SIG-M5 treated with dmso at 0.1 percent for 504 hours (cell line): ENCODE measurements at regions not wholly inside any gene's neighbourhood (a gene's known extent, or its start where the extent isn't known, plus 50 kb on each side); places are given as distances from the start of the nearest gene placed in this dataset.
"Not testable (repeated sequence)": the region's sequence is repeated elsewhere in the genome, so short reads cannot be mapped to it uniquely, and the experiment has no call there.

Experiments
- DNase-seq: peaks from one replicate; lab custom pipeline; 2025; ENCODE audit not compliant: unreplicated experiment; lab: John Stamatoyannopoulos, UW

GRCh38 chr7:19623676-19624075, 85.2 kb downstream of the POLR1F start:
- no peak for DNase-seq

- DNase-seq: no peak
These were observed 87.1 kb downstream of the POLR1F start for GRCh38 chr7:19621740-19622139.

DNA sequence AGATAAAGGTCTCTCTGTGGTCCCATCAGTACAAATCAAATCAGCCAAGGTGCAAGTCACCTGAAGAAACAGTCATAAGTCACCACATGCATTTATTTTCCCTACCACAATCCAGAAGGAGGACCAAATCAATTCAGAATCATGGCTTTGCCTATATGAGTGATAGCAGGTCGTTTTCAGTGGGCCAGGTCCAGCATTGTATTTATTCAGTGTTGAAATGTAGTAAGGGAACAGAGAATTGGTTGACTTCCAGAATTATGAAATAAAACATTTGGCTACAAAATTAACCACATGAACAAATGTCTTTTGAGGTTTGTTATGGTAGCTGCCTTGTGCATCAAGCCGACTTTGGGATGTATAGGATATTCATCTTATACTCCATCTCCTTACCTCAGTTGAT, 88.4 kb downstream of the POLR1F start:
- no peak for DNase-seq

DNA sequence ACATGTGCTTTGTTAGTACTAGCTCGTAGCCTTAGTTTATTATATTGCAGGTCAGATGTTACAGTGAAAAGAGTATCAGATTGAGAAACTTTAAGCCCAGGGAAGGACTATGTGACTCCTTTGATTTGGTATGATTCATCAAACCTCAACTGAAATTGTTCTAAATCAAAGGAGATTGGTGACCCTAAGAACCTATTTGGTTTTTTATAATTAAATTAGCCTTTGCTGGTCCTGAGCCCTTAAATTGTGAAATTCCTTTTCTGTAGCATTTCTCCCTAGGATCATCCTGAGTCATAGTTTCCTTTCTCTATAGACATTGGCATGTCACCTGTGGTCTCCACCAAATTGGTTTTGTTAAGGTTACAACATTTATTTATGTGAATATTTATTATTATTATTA, 89.7 kb downstream of the POLR1F start:
- DNase-seq: no peak

GRCh38 chr7:19617901-19618300, 90.9 kb downstream of the POLR1F start:
- no peak for DNase-seq

DNA sequence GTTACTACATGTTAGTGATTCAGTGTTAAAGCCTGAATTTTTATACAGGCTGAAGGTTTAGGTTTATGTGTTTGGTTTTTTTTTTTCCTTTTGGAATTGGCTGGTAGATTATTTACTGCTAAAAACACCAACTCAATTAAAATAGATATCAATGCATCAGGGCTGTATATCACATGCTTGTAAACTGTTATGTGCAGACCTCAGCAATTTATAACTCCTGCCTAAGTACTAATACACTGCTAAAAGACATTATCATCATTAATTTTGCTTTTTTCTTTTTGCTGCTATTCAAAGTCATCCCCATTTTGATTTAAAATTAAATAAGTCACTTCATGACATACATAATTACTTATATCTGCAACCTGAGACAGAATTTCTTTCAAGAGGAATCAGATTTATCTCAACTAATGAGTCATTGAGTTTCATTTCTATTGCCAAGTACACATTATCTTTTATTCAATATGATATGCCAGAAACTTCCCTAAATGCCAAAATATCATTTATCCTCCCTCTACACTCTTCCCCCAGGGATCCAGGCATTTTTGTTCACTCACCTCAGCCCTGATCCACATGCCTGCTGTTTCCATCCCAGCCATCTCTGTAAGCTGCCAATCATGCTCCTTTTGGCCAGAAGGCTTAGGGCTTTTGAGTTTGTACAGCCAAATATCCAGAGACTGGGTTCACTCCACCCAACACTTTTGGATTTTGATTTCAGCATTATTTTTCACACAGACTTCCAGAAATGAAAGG, 98.5 kb downstream of the POLR1F start:
- no peak for DNase-seq

- no peak for DNase-seq
These were observed 119.4 kb downstream of the POLR1F start for GRCh38 chr7:19589446-19589845.

DNA sequence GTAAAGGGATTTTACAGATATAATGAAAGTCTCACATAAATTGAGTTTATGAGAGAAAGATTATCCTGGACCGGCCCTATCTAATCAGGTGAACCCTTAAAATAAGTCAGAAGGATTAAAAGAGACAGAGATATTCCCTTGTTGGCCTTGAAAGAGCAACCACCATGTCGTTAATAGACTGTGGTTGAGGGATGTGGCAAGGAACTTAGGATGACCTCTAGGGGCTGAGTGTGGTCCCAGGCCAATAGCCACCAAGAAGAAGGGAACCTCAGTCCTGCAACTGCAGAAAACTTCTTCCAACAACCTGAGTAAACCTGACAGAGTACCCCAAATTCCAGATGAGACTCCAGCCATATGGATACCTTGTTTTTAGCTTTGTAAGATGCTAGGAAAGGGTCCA, 121.5 kb downstream of the POLR1F start:
- DNase-seq: peak; percentile 1

GRCh38 chr7:19585761-19586160, 123.1 kb downstream of the POLR1F start:
- DNase-seq: no peak

GRCh38 chr7:19575909-19576557, 132.8 kb downstream of the POLR1F start:
- no peak for DNase-seq

DNA sequence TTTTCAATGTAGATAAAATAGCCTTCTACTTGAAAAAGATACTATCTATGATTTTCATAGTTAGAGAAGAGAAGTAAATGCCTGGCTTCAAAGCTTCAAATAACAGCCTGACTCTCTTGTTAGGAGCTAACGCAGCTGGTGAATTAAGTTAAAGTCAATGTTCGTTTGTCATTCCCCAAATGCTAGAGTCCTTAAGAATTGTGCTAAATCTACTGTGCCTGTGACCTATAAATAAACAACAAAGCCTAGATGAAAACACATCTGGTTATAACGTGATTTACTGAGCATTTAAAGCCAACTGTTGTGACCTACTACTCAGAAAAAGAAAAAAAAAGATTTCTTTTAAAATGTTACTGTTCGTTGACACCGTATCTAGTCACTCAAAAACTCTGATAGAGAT, 134.7 kb downstream of the POLR1F start:
- DNase-seq: no peak

DNA sequence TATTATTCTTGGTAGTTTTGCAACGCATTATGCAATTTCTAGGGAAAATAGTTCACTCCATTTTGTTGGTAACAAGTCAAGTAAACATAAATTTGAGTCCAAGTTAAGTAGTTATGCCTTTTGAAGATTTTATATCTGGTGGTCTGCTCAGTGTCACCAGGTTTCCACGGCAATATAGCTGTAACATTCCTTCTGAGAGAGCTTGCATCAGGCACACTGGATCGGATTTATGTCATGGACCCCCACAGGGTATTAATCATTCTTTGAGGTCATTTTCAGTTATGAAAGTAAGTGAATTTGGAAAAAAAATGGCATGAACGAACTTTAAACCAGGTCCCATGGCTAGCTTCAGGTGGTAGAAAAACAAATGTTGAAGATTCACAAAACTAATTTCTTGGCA, 136.3 kb downstream of the POLR1F start:
- no peak for DNase-seq

- no peak for DNase-seq
These were observed 141.8 kb downstream of the POLR1F start for GRCh38 chr7:19567011-19567410.

- DNase-seq: no peak
These were observed 143.2 kb downstream of the POLR1F start for GRCh38 chr7:19565602-19566001.

DNA sequence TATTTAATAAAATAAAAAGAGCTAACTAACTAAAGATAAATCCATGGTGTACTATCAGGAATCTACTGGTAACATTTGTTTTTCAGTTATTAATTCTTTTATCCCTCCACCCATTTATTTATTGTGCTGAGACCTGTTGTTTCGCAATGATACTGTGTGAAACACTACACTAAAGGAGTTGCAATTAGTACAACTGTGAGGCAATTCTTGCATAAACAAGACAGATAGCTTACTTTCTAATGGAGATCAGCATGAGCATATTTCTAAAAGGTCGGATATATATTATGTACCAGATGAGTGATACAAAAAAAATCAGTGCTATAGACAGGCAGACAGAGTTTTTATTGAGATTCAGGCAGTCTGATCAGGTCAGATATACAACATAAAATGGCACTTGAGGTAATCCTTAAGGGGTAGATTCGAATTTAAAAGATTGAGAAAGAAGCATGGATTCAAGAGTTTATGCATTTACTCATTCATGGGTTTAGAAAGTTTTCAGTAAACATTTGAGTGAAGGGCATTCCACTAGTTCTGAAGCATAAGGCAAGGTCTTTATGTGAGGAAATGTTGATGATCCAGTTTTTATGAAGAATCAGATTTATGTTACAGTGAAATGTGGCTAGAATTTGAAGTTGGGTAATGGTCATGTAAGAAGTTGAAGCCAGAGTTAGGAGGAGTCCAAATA, 147.6 kb downstream of the POLR1F start:
- DNase-seq: no peak

DNA sequence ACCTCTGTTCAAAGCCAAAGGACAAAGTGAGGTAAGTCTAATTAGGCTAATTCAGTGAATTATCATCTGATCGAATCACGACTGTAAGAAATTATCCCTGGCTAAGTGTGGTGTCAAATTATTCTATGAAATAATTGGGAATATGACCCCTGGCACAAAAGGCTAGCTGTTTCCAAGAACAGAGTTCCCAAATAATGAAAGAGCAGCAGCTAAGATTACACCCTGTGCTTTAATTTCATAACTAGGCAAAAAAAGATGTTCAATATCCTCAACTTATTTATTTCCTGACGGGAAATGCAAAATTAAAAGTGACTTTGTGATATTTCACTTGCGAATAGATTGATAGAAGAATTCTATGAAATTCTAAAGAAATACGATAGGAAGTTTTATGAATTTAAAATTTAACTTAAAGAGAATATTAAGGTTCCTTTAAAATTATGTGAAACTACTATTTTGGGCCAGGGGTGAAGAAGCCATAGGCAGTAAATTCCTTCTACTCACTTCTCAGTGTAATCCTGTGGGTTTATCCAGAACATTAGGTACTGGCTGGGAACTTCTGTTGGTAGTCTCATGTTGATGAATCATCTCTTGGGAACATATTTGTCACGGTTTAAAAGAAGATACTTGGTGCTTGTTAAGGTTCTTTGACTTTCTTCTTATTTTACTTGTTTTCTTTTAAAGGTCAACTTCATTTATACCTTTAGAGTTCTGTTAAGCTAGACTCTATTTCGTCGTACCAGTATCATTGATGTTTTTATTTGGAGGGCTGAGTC, 148.5 kb downstream of the POLR1F start:
- no peak for DNase-seq

GRCh38 chr7:19558527-19558926, 150.3 kb downstream of the POLR1F start:
- DNase-seq: no peak

GRCh38 chr7:19557726-19558465, 150.9 kb downstream of the POLR1F start:
- DNase-seq: no peak

DNA sequence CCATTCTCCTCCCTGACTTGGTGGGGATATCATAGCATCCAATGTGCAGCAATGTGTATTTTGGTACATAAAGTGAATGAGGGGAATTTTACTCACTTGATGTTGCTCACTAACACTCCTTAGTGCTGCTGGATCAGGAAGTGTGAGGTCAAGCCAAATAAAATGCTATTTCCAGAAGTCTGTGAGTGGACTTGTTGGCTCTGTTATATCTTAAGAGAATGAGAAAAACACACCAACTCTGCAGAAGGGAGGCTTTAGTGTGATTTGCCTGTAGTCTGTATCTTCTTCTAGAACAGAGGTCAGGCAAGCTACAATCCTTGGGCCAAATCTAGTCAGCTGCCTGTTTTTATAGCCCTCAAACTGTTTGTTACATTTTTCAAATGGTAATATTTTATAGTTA, 154.3 kb downstream of the POLR1F start:
- DNase-seq: no peak

GRCh38 chr7:19552576-19552975, 156.3 kb downstream of the POLR1F start:
- DNase-seq: no peak

DNA sequence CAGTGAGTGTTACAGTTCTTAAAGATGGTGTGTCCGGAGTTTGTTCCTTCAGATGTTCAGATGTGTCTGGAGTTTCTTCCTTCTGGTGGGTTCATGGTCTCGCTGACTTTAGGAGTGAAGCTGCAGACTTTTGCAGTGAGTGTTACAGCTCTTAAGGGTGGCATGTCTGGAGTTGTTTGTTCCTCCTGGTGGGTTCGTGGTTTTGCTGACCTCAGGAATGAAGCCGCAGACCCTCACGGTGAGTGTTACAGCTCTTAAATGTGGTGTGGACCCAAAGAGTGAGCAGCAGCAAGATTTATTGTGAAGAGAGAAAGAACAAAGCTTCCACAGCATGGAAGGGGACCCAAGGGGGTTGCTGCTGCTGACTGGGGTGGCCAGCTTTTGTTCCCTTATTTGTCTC, 159.6 kb downstream of the POLR1F start:
- DNase-seq: not testable (repeated sequence)
